ENCODE measurements at regions not wholly inside any gene's neighbourhood (a gene's known extent, or its start where the extent isn't known, plus 50 kb on each side); places are given as distances from the start of the nearest gene placed in this dataset.

- H3K27ac ChIP-seq = peak overlapping the region; percentile 95
- no peak for DNase-seq
- H3K4me3 ChIP-seq (ENCODE audit: low read depth, low read length) = peak overlapping the region; percentile 11
- H3K36me3 ChIP-seq = peaks cover 78% of the 10 kb centered on the region
- peaks cover 7% of the 10 kb centered on the region for H3K9me3 ChIP-seq (ENCODE audit: severe bottlenecking)
- no peak for TF ChIP-seq CTCF (IDR thresholded peaks at IDR 0.05; ENCODE audit: low read depth, low read length)
- H3K27me3 ChIP-seq (ENCODE audit: insufficient read depth, low read depth, severe bottlenecking) = no peaks in the 10 kb centered on the region
Observed at GRCh38 chr12:124462750-124463149, 104.7 kb downstream of the NCOR2 start.

GRCh38 chr12:124461851-124462623 lies 105.4 kb downstream of the NCOR2 start:
- TF ChIP-seq CTCF (IDR thresholded peaks at IDR 0.05; ENCODE audit: low read depth, low read length) = no peak
- DNase-seq = no peak
- Histone ChIP-seq H3K4me3 (ENCODE audit: low read depth, low read length) (peak overlapping the region; percentile 11), H3K27ac (peak overlapping the region; percentile 95), H3K9me3 (ENCODE audit: severe bottlenecking) (peaks cover 7% of the 10 kb centered on the region), H3K36me3 (peaks cover 81% of the 10 kb centered on the region), H3K27me3 (ENCODE audit: insufficient read depth, low read depth, severe bottlenecking) (no peaks in the 10 kb centered on the region)

- Histone ChIP-seq H3K36me3 (peaks cover 80% of the 10 kb centered on the region), H3K27me3 (ENCODE audit: insufficient read depth, low read depth, severe bottlenecking) (no peaks in the 10 kb centered on the region), H3K27ac (peak overlapping the region; percentile 95), H3K9me3 (ENCODE audit: severe bottlenecking) (peaks cover 7% of the 10 kb centered on the region), H3K4me3 (ENCODE audit: low read depth, low read length) (no peak overlapping the region)
- no peak for DNase-seq
- TF ChIP-seq CTCF (IDR thresholded peaks at IDR 0.05; ENCODE audit: low read depth, low read length) = no peak
Observed at GRCh38 chr12:124461241-124461673, 106.2 kb downstream of the NCOR2 start.

- Histone ChIP-seq H3K9me3 (ENCODE audit: severe bottlenecking) (peaks cover 7% of the 10 kb centered on the region), H3K27me3 (ENCODE audit: insufficient read depth, low read depth, severe bottlenecking) (no peaks in the 10 kb centered on the region), H3K36me3 (peaks cover 80% of the 10 kb centered on the region), H3K4me3 (ENCODE audit: low read depth, low read length) (no peak overlapping the region), H3K27ac (peak overlapping the region; percentile 95)
- TF ChIP-seq CTCF (IDR thresholded peaks at IDR 0.05; ENCODE audit: low read depth, low read length) = no peak
- DNase-seq = no peak
Observed at GRCh38 chr12:124460771-124461170, 106.6 kb downstream of the NCOR2 start.

- TF ChIP-seq CTCF (IDR thresholded peaks at IDR 0.05; ENCODE audit: low read depth, low read length) = no peak
- Histone ChIP-seq H3K27ac (no peak overlapping the region), H3K27me3 (ENCODE audit: insufficient read depth, low read depth, severe bottlenecking) (no peaks in the 10 kb centered on the region), H3K36me3 (peaks cover 80% of the 10 kb centered on the region), H3K4me3 (ENCODE audit: low read depth, low read length) (no peak overlapping the region), H3K9me3 (ENCODE audit: severe bottlenecking) (peaks cover 2% of the 10 kb centered on the region)
- DNase-seq = no peak
Observed at GRCh38 chr12:124459852-124460645, 107.4 kb downstream of the NCOR2 start.
